T1000 (cell line): ENCODE measurements at regions not wholly inside any gene's neighbourhood (a gene's known extent, or its start where the extent isn't known, plus 50 kb on each side); places are given as distances from the start of the nearest gene placed in this dataset.

Experiments used
- DNase-seq: peaks from one replicate; lab custom pipeline; 2025; ENCODE audit warnings: mixed read lengths; lab: John Stamatoyannopoulos, UW

DNA sequence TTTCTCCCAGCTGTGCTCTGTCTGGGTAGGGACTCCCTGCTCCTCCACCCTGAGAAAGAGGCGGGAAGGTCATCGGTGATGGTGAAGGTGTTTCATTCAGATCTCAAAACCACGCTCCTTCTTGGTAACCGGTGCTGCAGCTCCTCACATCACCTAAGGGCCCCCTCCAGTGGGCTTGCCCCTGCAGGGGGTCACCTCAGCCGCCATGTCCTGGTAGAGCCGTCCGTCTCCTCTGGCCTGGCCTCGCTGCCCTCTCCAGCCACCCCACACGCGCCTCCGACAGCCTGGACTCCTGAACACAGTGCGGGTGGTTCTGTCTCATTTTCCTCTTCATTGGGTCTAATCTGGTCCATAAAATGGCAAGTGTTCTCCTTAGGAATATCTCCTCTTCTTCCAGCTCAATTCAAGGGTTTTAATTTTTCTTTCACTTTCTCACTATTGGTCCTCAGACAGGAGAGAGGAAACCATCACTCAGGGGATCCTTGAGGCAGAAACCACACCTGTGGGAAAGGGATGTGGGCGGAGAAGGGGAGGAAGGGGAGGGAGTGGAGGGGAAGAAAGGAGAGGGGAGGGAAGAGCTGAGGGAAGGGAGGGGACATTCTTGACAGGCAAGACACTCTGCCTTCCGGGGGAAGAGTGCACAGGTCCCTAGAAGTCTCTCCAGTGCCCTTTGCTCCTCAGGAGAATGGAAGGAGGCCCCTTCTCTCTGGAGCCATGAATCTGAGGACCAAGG lies 1338.4 kb downstream of the TBC1D22A start:
- DNase-seq, result no peak

DNA sequence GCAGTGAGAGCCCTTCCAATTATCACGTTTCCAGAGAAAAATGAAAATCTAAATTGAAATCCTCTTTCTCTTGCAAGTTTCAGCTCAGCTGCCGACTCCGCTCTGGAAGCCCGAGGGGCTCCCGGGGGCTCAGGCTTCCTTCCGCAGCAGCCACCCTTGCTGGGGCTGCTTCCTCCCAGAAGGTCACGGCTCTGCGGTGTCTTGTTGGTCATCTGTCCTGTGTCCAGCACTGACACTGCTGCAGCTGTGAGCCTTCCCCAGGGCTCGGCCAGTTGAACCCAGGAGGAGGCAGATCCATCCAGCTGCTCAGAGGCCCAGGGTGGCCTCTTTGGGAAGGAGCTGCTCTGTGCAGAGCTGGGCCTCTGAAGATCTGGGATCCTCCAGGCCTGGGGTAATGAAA lies 1337.2 kb downstream of the TBC1D22A start:
- DNase-seq, result no peak

DNA sequence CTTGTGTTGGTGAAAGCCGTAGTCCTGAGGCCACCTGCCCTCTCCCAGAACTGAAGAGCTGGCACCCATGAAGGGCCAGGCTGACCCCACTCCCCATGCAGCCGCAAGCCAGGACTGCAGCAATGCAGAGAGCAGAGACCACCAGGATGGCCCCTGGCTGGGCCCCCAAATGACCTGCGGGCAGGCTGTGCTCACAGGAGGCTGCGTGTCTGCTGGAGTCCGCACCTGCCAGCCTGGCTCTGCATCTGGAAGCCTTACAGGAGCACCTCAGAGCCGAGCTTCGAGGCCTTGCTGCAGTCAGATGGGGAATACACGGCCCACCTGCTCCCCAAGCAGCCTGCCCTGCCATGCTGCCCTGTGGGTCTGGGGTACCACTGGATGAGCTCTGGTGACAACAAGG lies 1336.8 kb downstream of the TBC1D22A start:
- no peak for DNase-seq

DNA sequence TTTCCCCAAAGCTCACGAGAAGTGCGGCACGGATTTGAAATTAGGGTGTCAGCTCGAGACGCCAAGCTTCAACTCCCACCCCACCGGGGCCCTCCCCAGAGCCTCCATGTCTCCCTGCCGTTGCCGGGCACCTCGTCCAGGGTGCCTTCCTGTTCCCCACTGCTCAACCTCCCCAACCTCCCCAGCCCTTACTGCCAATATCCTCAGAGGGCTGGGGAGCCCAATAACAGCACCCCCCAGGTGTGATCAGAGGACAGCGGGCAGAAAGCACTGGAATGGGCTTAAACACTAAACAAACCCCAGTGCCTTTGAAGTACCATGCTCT lies 1336.4 kb downstream of the TBC1D22A start:
- no peak for DNase-seq

DNA sequence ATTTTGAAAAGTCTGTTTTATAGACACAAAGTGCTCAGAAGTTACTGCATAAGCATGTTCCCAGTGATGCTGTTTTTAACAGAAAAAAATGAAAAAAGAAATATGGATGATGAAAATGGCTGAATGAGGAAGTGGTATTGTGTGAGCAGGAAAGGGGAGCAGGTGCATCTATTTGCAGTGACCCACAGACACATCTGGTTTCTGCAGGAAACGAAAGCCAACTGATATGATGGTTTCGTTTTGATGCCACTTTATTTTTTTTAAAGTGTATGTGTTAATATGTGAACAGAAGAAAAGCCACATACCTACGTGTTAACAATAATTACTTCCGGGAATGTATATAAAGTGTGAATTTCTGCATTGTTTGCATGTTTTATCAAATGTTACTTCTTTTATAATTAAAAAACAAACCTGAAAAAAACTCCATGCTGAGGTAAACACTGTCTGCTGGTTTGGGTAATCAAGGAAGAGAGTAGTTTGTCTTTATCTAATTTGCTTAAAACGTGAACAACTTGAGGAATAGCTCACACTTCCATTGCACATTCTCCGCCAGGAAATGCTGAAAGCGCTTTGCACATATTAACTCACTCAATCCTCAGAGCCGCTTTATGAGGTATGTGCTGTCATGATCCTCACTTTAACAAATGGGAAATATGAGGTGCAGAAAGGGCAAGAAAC lies 1335.9 kb downstream of the TBC1D22A start:
- no peak for DNase-seq

DNA sequence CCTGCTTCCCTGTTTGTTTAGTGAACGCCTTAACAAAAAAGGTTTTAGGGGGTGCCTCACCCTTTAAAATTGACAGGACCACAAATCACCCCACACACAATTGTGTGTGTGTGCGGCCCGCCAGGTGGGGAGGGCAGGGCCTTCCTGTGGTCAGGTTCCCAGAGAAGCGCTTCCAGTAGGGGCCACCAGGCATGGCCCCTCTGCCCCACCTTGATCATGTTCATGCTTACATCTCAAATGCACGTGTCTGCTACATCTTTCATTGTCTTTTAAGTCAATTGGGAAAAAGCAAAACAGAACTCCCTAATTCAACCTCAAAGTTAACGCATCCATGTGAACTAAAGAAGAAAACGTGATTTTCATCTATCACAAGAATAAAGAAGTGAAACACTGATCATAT lies 1335.3 kb downstream of the TBC1D22A start:
- no peak for DNase-seq

DNA sequence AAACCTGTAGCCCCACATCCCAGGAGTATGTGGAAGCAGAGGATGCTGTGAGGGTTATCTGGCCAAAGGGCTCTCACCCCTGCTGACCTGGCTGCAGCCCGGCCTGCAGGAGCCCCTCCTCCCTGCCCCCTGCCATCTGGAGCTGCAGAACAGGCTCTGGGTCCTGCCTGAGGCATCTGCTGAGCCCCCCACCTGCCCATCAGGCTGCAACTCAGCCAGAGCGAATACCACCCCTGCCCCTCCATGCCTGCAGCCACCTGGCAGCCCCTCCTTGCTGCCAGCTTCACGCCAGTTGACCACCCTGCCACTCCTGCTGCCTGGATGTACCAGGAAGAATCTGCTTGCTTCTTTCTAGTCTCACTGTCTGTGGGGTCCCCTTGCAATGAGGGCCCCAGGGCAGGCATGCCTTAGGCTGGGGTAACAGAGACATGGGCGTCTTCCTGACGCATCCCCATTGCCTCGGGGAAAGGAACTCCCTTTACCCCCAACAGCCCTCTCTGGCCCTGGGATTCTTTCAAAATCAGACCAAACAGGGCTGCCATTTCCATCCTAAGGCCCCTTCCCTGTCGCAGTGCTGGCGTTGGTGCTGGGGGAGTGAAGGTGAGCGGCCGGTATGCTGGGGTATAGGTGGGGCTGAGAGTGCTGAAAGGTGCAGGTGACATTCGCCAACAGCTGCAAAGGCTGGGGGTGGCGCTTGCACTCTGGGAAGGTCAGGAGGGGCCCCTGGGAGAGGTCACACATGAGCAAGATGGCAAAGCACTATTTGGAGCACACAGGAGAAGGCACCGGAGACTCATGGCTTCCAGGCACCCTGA lies 1334.6 kb downstream of the TBC1D22A start:
- DNase-seq, result no peak

DNA sequence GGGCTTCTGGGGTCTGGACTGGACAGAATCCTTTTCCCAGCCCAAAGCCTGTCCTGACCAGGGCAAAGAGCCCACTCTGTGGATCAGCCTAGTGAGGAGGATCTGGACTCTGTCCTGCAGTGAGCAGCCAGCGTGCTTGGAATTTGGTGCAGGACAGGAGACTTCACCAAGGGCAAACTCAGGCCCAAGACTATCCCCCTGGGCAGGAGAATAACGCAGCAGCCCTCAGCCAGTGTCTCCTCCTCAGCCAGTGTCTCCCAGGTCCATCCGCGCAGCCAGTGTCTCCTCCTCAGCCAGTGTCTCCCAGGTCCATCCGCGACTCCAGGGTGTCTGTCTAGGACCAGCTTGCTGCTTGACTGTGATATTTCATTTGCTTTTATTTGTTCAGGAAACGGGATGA lies 1334.0 kb downstream of the TBC1D22A start:
- no peak for DNase-seq

DNA sequence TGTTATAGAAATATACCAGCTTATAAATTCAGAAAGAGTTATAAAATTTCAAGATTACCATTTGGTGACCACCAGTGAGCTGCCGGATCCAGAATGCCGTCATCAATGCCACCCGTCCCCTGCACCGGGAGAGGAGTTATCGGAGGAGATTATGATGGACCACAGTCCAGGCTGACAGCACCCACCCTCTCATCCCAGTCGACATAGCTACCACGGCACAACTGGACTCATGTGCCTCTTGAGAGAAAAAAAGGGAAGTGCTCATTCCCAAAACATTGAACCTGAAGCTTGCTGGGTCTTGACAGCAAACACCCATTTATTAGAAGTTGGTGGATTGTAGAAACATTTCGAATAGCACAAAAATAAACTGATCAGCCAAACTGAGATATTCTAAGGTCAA lies 1331.5 kb downstream of the TBC1D22A start:
- no peak for DNase-seq

DNA sequence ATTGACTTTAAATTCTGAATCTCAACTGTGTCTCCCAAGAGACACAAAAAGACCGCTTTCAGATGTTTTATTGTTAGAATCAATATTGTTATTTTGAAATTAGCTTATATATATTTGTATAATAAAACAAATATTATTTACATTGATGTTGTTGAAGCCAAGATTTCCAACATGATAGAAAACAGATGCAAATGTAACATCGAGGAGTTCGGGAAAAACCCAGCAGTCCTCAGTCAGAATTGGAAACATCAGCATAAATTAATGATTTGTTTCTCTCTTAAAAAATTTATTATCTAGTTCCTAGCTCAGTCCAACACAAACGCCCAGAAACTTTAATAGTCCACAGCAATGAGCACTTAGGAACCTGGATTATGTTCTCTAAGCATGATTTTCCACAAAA lies 1330.4 kb downstream of the TBC1D22A start:
- DNase-seq, result no peak

DNA sequence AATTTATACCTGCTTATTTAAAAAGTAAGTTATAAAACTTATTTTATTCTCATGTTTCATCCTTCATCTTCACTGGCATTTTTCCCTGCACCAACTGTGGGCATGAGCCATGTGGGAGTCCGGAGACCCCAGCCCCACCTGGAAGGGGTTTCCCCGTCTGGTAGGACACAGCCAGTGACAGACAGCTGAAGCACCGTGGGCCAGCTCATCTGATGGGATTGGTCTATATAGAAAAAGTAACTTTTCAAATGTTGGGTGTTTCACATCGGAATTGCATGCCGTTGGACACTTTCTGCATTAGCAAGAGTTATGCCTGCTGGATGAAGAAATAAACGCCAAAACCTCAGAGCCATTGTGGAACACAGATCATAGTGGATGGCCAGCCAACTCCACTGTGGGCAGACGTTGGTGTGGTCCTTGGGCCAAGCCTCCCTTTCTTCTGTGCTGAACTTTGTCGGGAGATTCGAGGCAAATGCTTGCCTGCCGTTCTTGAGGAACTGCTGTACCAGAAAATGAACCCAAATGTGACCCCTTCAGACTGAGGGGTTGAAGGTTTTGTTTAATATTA lies 1329.3 kb downstream of the TBC1D22A start:
- DNase-seq, result no peak

DNA sequence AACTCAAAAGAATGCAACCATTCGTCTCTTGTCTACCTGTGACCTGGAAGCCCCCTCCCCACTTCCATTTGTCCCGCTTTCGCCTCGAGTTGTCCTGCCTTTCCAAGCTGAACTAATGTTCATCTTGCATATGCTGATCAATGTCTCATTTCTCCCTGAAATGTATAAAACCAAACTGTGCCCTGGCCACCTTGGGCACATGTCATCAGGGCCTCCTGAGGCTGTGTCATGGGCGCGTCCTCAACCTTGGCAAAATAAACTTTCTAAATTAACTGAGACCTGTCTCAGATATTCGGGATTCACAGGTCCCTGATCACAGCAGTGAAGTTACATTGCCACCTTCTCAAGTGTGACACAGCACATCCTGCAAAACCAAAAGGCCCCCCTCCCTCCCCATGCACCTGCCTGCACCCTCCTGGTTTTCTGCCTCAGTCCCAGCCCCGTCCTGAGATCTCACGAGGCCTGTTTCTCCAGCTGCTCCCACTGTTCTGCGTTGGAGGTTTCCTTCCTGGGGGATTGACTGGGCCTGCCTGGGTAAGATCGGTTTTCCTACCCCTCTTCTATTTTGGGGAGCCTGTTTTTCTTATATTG lies 1328.7 kb downstream of the TBC1D22A start:
- no peak for DNase-seq

DNA sequence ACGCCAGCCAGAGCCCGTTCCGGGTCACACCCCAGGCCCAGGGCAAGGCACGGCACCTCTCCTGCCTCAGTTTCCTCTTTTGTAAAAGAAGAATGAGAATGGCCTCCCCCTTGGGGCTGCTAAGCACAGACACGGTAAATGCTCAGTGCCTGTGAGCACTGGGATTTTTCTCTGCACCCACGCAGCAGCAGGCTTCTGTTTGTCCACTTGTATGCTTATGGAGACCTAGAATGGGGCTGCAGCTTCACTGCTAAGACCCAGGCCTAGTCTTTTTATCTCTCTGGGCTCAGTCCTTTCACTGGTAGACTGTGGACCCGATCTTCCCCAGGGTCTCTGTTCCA lies 1327.9 kb downstream of the TBC1D22A start:
- DNase-seq, result no peak

DNA sequence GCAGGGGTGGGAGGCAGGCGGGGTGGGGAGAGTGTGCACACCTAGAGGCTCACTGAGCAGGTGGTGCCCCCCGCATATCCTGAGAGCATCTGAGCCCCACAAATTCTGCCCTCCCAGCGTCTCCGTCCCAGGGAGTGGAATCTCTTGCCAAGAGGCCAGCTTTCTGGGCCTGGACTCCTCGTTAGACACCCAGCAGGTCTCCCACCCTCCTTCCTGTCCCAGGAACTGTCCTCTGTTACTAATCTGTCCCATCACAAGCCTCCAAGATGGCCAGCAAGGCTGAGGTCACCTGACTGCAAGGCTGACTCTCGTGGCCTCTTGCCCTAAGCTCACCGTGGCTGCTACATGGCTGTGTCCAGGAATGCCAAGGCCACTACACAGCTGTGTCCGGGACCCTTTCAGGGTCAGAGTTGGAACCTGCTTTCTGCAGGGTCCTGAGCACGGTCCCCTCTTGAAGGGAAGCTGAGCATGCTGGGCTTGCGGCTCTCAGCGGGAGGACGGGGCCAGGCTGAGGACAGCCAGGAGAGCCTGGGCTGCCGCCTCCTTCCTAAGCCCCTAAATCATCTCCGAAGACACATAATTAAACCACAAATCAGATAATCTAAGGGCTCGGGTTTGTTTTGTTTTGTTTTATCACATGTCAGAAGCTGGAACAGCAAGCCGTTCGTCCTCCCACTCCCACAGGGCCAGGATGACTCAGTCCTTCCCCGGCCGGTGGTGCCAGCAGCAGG lies 1327.3 kb downstream of the TBC1D22A start:
- DNase-seq, result no peak

DNA sequence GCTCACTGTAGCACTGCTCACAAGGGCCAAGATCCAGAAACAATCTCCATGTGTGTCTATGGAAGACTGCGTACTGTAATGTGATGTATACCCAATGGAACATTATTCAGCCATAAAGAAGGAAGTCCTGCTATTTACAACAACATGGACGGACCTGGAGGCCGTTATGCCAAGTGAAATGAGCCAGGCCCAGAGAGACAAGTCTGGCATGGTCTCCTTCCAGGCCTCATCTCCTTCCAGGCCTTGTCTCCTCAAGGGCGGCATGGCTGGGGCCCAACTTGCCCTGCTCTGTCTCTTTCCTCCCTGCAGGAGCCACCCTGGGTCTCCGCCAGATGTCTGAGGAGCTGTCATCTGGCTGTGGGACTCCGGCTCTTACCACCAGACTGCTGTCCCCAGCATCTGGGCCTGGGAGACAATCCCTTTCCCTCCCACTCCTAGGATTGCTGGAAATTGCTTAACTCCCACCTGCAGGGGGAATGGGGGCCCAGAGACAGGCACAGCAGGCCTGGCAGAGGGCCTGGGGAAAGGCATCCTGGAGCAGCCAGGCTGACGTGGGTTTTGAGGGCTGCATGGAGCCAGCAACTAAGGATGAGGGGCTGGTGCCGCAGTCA lies 1326.6 kb downstream of the TBC1D22A start:
- DNase-seq, result no peak

DNA sequence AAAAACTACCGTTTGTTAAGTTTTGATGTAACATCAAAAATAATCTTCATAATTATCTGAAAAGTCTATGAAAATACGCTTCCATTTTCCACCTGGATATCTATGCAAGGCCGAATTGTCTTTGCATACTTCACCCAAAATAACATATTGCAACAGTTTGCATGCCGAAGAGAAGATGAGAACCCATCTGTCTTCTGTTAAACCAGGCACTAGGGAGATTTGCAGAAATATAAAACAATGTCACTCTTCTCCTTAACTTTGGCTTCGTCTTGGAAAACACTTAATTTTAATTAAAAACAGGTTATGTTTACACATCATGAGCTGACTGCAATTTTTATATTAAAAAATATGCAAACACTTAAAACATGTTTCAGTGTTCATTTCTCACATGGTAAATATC lies 1325.8 kb downstream of the TBC1D22A start:
- no peak for DNase-seq

DNA sequence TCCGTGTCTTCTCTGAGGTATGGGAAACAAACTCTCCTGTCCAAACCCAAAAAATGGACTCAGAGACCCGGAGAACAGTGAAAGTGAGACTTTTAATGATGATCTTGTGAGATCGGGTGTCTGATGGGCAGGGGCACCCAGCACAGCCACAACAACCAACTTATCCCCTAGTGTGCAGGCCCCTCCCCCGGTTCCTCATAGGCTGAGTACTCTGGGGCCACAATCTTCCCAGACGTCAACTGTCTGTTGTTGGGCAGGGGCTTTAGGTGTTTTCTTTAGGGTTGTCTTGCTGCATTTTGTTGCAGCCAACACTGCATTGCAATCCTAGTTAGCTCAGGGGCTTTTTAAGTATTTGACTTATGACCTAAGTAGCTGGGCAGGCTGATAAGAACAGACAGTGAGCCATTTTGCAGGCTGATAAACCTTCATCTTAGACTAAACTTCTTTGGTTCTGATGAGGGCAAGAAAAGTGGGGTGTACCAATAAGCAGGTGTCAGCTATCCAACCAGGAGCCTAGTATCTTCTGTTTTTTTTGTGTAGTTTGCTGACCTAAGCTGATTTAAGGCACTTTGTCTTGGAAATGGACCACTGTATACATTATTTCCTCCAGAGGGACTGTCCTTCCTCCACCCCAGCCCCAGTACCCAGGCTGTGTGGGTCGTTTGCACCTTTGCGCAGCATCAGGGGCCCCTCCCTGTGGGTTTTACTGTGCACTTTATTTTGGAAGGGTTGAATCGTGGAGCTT lies 1323.6 kb downstream of the TBC1D22A start:
- no peak for DNase-seq

DNA sequence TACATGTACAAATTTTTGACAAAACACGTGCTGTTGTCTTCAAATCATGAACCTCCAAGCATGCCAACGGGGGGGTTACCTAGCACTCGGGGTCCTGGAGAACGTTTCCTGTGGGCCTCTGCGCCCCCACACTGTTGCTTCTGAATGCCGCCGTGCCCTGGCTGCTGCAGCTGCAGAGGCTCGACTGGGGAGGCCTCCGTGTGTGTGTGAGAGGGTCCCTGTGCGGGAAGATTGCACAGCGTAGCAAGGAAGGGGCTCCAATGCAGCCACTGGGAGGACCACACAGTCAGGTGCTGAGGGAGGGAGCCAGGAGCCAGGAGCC lies 1322.2 kb downstream of the TBC1D22A start:
- no peak for DNase-seq

DNA sequence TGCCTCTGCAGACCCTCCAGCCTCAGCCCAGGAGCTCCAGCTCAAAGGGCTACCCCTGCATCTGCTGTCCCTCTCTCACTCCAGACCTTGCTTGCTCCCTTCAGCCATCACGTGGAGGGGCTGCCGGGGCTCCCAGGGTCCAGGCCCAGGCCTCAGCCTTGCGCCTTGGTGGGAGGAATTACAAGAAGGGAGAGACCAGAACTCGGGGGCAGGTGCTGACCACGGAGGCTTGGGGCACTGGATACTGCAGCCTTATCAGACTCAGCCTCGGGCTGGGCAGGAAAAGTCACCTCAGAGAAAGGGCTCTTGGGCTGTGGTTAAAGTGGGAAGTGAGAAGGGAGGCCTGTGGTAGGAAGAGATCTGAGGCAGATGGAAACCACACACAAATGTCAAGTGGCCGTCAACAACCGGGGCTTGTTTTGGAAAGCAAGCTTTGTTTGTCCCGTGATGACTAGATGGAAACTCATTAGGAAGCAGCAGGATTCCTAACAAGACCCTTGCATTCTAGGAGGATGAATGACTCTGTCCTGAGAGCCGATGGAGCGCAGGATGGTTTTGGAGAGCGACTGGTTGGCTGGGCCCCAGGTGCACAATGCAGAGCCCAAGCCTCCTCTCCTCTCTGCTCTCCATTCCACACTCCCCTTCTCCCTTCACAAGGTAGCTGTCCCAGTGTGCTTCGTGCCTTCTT lies 1321.7 kb downstream of the TBC1D22A start:
- DNase-seq, result no peak

DNA sequence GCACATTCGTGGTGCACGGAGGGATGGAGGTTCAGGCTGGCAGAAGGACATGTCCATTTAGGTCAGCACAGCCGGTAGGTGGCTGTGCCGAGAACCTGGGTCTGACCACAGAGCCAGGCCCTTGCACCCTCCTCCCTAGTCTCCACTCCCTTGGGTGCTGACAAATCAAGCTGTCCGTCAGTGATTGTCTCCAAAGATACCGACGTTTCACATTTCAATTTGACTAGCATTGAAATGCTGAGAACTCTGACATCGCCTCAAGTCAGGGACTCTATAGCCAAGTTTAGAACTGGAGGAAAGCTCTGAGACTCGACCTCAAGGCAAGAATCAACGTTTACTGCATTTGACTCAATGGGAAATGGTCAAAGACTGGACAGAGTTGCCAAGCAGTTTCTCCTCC lies 1321.1 kb downstream of the TBC1D22A start:
- no peak for DNase-seq
